GM18519 (cell line): ENCODE measurements at regions not wholly inside any gene's neighbourhood (a gene's known extent, or its start where the extent isn't known, plus 50 kb on each side); places are given as distances from the start of the nearest gene placed in this dataset.
"Not testable (repeated sequence)": the region's sequence is repeated elsewhere in the genome, so short reads cannot be mapped to it uniquely, and the experiment has no call there.

Source experiments
- ATAC-seq: cut with Tn5 transposase; IDR thresholded peaks from one replicate; pipeline ENCODE4 v1.9.1; 2021; ENCODE audit warnings: mild to moderate bottlenecking, moderate library complexity; ENCODE audit not compliant: unreplicated experiment, low FRiP score

DNA sequence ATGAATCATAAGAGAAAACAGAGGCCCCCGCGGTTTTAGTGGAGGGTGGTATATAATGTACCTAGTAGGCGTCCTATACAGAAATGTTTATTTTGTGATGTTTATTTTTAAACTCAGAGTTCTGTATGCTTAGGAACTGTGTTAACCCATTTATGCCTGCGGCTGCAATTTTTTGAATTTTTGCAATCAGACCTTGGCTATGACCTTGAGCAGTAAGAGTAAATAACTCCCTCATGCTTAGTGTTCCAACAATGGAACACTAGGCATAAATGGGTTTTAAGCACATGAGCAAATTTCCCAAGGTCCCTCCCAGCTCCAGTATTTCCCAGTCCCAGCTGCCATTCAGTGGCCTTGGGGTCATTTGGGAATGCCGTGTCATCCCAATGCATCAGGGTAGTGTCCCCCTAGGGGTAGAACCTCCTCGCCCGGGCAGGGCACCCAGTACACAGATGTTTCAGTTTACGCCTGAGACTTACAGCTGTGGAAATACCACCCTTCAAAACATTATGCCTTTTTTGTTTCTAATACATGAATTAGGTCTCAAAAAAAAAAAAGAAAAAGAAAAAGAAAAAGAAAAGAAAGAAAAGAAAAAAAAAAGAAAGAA is 605.8 kb upstream of the CDH11 start:
- no peak for ATAC-seq

GRCh38 chr16:65725156-65725845 is 603.4 kb upstream of the CDH11 start:
- ATAC-seq: no peak

GRCh38 chr16:65722429-65722828 is 600.6 kb upstream of the CDH11 start:
- ATAC-seq: no peak

GRCh38 chr16:65717846-65718245 is 596.0 kb upstream of the CDH11 start:
- no peak for ATAC-seq

DNA sequence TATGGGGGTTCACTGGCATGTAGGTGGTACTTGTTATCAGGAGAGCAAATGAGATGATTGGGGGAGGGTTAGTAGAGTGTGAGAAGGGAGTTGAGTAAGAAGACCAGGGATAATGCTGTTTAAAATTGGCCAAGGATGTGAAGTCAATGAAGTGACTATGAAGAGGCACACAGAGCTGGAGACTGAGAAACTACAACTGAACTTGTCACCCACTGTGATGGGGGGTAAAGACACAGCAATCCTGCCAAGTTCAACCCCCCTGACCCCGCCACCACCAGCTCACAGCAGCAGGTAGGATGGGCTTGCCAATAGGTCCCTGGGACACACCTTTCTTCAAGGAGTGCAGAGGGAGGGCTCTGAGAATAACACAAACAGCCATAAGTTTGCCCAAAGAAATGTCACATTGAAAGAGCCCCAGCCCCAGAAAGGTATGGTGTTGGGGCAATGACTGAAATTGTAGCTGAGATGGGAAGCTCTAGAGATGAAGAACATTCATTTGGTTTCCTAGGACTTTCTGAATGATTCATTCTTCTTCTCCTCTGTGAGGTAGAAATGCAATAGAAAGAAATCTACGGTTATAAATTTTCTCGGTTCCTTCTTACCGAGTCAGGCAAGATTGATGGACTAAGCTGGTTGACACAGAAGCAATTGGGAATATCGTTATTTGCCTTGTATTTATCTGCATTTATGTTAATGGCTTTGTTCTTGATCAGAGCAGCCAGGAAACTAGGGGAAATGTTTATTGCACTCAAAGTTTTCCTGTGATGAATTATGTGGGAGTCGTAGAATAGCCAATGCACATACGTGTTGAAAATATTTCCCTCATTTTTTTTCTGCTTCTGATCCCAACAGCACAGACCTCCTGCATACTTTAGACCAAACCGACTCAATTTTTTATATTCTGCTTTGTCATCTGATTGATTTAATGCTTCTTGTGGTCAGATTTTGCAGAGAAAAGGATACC is 595.2 kb upstream of the CDH11 start:
- no peak for ATAC-seq

DNA sequence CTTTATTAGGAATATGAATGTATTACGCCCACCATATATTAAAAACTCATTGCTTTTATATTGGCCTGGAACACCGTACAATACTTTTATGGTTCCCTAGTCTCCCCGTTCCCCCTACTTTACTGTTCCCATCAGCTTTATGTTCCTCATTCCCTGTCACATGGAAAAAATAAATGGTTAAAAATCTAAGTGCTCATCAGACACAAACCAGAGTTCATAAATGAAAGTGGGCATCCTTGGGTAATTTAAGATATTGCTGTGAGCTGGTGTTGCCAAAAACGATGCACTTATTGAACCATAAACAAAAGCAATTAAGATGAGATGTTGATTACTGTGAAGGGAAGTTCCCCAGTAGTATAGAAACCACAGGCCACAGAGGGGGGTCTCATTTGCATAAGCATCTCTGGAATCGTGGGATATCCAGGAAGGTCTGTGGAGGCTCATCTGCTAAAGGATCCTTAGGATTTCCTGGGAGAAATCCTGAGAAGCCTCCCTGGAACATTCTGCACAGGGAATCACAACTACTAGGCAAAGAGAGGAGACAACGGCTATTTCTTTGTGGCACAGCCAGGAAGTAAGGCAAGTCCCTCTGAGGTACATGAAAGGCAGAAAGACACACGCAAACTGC is 591.4 kb upstream of the CDH11 start:
- ATAC-seq: no peak

DNA sequence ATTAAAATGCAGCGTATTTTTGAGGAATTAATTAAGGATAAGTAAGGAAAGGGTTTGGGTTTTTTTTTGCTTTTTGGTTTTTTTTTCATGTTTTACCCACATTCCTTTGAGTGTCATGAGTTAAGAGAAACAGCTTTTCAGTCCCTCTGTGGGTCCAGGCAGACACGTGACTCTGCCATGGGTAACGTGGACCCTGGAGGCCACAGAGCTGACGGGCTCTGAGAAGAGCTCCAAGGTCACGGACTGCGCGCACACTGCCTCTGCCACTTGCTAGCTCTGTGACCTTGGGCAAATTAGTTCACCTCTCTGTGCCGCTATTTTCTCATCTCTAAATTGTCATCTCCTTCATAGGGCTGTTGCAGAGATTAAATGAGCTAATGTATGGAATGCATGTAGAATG is 588.2 kb upstream of the CDH11 start:
- no peak for ATAC-seq

GRCh38 chr16:65704866-65705265 is 583.0 kb upstream of the CDH11 start:
- ATAC-seq: no peak

- no peak for ATAC-seq
Observed at GRCh38 chr16:65702707-65703402, 581.0 kb upstream of the CDH11 start.

- no peak for ATAC-seq
Observed at GRCh38 chr16:65700596-65700995, 578.7 kb upstream of the CDH11 start.

DNA sequence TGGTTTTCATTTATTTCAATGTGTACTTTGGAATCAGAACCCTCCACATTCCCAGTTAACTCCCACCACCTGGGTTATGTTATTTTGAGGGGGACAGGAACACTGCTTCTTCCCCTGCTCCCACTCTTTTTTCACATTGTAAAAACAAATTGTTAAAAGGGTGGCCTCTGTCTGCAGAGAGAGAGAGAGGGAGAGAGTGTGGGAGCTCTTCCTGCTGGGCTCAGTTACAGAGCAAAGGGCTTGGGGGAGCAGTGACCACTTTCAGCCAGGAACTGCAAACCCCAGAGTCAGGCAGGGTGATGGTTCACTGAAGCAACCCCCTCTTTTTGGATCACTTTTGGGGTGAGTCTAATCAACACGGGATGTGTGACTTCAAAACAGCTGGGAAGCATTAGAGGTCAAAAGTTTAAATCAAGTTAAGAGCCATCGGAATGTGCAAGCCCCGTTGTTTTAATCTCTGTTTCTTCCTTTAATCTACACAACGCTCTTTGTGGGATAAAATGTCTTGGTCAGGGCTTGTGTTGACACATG is 577.0 kb upstream of the CDH11 start:
- no peak for ATAC-seq

DNA sequence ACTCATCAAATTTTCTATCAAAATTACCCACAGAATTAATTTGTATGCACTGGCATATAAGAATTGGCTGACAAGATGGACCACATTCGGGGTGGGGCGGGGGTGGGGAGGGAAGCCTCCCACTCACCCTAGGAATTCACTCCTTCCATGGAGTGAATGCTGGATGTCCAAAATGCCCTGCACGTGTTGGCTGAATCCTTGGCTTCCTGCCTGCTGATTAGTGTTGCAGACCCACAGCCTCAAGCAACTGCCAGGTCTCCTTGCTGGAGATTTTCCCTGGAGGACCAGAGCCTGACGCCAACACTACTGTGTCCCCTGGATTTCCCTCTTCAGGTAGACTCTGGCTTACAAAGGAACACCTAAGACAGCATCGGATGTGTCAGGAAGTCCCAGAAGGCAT is 575.7 kb upstream of the CDH11 start:
- ATAC-seq: no peak

GRCh38 chr16:65697065-65697464 is 575.2 kb upstream of the CDH11 start:
- no peak for ATAC-seq

DNA sequence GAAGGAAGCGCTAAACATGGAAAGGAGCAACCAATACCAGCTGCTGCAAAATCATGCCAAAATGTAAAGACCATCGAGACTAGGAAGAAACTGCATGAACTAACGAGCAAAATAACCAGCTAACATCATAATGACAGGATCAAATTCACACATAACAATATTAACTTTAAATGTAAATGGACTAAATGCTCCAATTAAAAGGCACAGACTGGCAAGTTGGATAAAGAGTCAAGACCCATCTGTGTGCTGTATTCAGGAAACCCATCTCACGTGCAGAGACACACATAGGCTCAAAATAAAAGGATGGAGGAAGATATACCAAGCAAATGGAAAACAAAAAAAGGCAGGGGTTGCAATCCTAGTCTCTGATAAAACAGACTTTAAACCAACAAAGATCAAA is 570.0 kb upstream of the CDH11 start:
- ATAC-seq: not testable (repeated sequence)

DNA sequence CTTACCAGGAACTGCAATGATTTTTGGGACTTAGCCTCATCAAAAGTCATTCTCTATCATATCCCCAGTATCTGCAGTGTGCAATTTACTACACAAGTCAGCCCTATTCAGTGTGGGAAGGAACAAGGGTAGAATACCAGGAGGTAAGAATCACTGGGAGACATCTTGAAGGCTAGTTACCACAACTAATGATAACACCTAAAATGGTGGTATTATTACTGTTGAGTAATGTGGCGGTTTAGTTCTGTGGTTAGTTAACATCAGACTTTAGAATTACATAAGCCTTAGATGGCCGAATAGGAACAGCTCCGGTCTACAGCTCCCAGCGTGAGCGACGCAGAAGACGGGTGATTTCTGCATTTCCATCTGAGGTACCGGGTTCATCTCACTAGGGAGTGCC is 567.9 kb upstream of the CDH11 start:
- no peak for ATAC-seq

DNA sequence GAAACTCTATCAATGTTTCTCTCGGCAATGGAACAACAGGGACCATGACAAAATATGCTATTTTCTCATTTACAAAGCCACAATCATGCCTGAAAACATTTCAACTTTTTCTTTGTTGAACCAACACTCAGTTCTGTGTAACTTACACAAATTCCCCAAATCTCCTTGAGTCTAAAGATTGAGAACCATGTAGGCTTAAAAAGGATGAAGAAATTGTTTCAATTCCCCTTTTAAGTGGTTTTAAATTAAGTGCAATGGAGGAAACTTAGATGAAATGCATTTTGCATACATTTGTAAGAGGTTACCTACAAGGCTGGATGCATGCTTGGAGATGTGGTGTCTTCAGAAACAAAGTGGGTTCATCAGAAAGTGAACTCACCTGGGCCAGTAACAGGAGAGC is 566.4 kb upstream of the CDH11 start:
- no peak for ATAC-seq

DNA sequence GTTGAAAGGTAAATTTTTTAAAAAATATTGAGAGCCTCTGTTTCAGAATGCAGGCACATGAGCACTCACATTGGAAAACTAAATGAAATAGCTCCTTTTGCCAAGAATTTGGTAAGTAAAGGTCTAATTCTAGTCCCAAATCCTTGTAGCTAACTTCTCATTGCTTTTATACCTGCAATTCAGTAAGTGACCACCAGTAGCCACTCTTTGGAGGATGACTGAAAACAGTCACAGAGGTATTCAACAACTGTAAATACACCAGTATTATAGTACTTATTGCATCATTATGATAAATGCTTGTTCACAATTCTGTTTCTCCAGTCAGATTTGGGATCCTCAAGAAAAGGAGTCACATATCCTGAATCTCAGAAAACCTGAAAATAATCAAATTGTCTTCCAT is 562.4 kb upstream of the CDH11 start:
- no peak for ATAC-seq

GRCh38 chr16:65681406-65681805 is 559.5 kb upstream of the CDH11 start:
- no peak for ATAC-seq

DNA sequence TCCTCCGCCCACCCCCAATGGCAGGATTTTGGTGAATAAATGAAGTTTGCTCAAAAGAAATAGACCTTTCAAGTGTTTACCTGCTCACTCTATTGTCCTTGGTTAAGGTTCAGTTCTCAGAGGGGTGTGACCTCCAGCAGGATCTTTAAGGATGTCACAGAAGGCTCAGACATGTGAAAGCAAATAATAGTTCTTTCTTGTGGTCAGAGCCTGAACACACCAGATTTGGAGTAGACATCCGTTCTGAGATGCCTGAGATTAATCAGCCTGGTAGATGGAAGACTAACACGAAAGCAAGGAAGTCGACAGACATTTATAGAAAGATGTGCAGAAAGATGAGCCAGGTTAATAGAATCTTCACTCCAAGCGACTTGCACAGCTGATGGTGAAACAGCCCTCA is 557.9 kb upstream of the CDH11 start:
- ATAC-seq: no peak

DNA sequence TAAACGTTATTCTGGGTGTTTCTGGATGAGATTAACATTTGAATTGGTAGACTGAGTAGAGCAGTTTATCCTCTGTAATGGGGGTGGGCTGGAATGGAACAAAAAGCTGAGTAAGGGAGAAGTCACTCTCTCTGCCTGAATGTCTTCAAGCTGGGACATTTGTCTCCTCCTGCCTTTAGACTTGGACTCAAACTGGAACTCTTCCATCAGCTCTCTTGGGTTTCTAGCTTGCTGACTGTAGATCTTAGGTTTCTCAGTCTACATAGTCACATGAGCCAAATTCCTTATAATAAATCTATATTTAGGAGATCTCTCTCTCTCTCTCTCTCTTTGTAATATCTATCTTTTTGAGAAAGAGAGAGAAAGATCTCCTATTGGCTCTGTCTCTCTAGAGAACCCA is 553.3 kb upstream of the CDH11 start:
- ATAC-seq: no peak
